ENCODE measurements at regions not wholly inside any gene's neighbourhood (a gene's known extent, or its start where the extent isn't known, plus 50 kb on each side); places are given as distances from the start of the nearest gene placed in this dataset.

DNA sequence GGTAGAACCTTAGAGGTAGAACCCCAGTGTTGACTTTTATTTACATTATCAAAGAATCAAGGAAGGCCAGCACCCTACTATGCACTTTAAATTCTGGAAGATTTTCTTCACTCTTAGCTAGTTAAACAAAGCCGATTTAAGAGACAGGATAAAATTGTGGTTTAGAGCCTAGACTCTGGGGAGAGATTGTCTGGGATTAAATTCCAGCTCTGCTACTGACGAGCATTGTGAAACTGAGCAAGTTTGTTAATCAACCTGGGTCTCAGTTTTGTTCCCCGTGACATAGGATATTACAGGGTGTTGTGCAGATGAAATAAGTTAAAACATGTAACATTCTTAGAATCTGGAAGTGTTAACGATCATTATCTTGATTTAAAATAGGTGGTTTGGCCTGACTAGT lies 83.5 kb downstream of the FEM1C start:
- TF ChIP-seq POLR2A (IDR thresholded peaks at IDR 0.05) (no peak), POLR2AphosphoS5 (IDR thresholded peaks at IDR 0.05) (no peak), EP300 (IDR thresholded peaks at IDR 0.05; ENCODE audit: low read depth) (no peak)
- TF ChIP-seq, protein P1, sequence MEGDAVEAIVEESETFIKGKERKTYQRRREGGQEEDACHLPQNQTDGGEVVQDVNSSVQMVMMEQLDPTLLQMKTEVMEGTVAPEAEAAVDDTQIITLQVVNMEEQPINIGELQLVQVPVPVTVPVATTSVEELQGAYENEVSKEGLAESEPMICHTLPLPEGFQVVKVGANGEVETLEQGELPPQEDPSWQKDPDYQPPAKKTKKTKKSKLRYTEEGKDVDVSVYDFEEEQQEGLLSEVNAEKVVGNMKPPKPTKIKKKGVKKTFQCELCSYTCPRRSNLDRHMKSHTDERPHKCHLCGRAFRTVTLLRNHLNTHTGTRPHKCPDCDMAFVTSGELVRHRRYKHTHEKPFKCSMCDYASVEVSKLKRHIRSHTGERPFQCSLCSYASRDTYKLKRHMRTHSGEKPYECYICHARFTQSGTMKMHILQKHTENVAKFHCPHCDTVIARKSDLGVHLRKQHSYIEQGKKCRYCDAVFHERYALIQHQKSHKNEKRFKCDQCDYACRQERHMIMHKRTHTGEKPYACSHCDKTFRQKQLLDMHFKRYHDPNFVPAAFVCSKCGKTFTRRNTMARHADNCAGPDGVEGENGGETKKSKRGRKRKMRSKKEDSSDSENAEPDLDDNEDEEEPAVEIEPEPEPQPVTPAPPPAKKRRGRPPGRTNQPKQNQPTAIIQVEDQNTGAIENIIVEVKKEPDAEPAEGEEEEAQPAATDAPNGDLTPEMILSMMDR (IDR thresholded peaks at IDR 0.05), result no peak

Data from transverse colon (tissue), 4 donors.